ENCODE measurements at regions not wholly inside any gene's neighbourhood (a gene's known extent, or its start where the extent isn't known, plus 50 kb on each side); places are given as distances from the start of the nearest gene placed in this dataset.

GRCh38 chr9:107927276-107927675 lies 437.7 kb upstream of the KLF4 start:
- TF ChIP-seq CTCF (IDR thresholded peaks at IDR 0.05) = no peak
- TF ChIP-seq ZFX (IDR thresholded peaks at IDR 0.05; ENCODE audit: borderline replicate concordance) = no peak

All from 22Rv1 (cell line).